Activated CD4-positive, alpha-beta T cell treated with anti-CD3 and anti-CD28 coated beads, Interleukin-2, Interleukin-6, amounts not matched to agents 100 ng/mL and 50 ng/mL, durations not matched to agents 16 hours and 8 hours (primary cell): ENCODE measurements at regions not wholly inside any gene's neighbourhood (a gene's known extent, or its start where the extent isn't known, plus 50 kb on each side); places are given as distances from the start of the nearest gene placed in this dataset.

ENCODE experiments used
- DNase-seq: peaks from one replicate; pipeline ENCODE4 v3.0.0-alpha.2; 2020

DNA sequence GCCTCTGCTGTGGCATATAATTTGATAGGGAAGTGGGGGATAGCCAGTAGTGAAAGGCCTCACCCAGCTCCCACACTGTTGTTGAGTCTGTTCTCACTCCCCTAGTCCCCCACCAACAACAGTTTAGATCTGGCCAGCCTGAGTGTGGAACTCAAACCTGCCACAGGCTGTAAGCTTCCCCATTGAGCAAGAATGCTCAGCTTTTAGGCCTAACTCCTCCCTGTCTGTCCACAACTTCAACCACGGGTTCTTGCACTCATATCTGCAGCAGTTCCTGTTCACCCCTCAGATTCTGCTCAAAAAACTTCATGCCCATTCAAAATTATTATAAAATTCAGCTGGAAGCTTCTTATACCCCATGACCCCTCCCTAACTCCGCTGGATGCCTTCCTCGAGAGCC is 975.1 kb downstream of the NSUN3 start:
- no peak for DNase-seq

DNA sequence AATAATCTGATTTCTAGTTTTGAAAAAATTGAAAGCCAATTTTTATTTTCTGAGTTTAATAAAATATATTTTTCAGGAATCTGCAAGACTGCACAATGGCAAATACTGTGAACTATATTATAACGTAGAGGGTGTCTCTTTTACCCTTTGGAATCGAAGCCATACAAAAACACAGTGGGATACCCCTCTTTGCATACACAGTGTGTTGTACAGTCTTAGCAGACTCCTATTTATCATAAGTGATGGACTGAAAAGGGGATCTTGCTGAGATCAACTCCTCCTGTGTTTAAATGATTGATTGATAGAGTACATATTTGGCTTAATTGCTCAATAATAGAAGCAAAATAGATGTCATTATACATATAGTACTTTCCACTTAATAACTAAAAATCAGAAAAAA is 981.2 kb downstream of the NSUN3 start:
- no peak for DNase-seq

DNA sequence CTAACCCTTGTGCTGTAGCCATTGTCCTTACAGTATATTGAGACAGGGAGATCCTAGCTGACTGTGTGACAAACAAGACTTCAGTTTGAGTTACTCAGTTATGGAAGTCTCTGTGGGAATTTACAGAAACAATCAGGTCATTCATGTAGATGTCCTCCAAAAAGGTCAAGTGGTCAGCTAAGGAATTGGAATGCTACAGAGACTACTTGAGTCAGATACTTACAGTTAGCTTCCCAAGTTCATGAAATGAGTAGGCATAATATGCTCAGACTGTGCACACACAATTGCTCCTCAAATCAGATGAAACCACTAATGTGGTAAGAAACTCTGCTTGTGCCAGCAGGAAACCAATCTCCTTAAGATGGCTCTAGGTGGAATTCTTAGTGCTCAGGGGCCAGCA is 985.7 kb downstream of the NSUN3 start:
- DNase-seq = no peak

DNA sequence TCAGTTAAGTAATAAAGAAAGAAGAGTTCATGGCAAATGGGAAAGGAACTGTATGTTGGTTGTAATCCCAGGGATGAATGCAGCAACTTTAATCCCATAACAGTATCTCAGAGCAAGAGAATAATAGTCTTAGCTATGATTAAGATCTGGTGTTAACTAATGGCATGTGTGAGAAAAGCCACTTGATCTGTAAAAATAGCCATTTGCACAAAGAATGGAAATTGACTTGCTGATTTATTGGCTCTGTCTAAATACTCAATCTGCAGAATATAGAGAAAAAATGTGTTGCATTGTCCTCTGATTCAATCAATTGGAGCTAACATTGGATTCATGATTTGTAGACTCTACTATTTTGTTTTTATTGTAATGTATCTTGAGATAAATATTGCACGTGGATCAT is 987.0 kb downstream of the NSUN3 start:
- no peak for DNase-seq

DNA sequence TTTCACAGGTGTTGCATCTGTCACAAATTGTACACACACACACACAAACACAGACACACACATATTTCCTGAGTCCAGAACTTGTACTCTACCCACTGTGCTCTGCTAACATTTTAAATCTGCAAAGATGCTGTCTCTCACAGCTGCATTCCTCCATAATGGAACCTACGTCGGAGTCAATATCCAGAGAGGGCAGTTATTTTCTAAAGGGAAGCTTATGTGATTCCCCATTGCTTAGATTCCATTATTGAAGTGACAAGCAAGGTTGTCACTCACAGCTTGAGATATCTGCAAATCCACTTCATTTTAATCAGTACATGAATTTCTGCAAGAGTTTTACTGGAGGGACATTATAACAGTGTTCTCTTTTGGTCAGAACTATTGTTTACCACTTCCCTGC is 992.4 kb downstream of the NSUN3 start:
- DNase-seq = no peak

DNA sequence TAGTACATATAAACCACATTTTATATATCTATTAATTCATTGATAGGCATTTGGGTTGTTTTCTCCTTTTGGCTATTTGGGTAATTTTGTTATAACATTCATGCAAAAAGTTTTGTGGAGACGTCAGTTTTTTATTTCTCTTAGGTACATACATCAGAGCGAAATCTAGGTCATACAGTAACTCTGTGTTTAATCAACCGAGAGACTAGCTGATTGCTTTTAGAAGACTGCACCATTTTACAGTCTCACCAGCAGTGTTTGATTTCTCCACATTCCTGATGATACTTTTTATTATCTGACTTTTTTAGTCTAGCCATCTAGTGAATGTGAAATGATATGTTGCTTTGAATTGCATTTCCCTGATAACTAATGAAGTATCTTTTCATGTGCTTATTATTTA is 1019.3 kb downstream of the NSUN3 start:
- DNase-seq = no peak

DNA sequence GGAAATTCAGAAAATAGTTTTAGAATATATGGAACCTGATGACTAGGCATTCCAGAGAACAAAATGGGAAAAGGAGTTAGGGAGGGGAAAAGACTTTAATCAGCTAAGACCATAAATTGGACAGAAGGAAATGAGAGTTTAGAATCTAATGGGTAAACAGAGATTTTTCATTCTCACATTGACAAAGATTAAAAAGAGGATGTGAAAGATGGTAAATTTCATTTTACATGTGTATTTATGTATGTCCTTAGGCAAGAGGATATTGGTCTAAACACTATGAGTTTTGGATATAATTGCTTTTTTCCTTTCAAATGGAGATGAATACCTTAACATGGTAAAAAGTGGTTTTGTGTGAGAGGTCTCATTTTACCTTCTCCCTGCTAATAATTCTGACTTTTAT is 1021.9 kb downstream of the NSUN3 start:
- DNase-seq = no peak

DNA sequence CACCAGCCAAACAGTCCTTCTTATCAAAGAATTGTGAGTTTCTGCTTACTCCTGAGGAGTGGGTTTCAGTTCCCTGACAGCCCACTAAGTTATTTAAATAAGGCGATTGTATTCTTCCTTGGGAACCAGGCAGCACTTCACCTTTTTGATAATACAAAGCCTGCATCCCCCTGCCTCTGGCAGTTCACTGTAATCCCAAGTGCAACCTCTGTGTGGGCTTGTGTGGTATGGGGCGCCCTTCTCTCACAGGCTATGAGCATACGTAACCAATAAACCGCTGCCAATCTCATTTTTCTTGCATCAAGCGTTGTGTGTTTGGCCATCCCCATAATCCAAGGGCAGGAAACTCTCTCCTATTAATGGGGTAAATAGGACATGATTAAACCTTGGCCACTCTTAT is 1025.6 kb downstream of the NSUN3 start:
- DNase-seq = no peak

DNA sequence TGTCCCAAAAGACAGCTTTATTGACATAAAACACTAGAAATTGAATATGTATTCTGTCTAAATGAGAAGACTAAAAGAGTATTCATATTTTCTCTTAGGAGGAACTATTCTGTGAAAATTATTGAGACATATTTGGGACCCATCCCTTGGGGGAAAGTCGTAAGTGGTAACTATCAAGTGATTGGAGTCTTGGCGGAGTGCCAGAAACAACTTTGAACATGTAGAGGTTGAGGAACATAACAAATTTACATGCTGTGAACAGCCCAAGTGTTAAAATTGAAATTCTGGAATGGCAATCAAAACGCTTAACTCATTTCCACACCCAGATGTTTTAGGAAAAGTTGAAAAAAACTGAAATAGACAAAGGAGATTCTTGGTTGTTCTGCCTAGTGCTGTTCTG is 1034.6 kb downstream of the NSUN3 start:
- DNase-seq = no peak

DNA sequence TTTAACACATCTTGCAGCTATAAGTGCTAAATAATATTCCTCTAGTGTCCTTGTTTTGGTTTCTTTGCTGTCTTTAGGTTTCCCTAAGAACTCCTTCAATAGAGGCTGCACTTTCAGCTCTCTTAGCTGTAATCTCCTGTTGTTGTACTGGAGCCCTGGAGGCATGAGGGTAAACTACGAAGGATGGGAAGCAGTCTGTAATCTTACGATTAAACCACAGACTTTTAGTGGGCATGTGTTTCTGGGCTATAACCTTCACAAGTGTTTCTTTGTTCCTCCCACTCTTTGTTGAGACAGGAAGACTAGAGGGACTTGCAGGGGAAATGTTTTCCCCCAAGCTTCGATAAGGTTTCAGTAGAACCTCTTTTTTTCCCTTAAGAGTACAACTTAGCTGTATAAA is 1058.1 kb downstream of the NSUN3 start:
- no peak for DNase-seq

DNA sequence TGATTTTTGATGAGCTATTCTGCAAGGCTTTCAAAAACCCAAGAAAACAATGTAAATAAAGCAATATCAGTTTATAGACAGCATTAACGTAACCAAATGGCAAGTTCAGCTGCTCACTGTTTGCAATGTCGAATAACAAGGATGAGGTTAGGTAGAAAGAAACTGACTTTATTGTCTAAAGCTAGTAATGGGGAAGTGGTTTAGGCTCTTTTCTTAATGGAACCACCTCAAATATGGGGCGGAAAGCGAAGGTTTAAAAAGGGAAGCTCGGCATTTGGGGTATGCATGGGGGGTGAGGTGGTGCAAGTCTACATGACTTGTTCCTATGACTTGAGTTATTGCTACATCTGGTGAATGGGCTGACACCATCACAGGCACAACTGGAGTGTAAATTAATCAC is 1060.2 kb downstream of the NSUN3 start:
- no peak for DNase-seq

DNA sequence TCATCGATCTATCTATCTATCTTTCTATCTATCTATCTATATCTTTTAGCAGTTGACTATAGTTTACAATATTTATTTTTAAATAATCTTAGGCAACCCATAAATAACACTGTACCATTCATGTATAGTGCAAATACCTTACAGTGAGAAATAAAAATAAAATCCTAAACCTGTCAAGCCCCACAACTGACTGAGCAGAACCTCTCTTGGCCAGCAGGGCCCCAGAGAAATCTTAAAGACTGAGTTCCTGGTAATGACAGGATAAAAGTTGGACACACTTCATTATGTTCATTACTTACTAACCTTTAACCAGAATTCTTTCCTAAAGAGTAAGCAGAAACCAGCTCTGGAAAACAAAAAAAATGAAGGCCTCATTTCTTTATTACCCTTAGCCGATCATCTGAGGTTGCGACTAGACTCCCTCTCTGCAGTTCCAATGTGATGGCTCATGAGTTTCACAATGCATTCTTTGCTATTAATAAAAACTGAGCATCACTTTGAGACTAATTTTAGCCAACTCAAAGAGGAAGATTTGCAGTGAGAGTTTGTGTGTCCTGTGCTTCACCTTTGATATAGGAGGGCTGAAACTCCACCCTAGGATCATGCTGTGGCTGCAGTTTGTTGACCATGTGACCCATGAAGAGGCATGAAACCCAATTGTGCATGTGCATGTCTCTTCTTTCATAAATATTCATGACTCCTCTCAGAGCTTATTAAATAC is 1072.0 kb downstream of the NSUN3 start:
- DNase-seq = no peak

DNA sequence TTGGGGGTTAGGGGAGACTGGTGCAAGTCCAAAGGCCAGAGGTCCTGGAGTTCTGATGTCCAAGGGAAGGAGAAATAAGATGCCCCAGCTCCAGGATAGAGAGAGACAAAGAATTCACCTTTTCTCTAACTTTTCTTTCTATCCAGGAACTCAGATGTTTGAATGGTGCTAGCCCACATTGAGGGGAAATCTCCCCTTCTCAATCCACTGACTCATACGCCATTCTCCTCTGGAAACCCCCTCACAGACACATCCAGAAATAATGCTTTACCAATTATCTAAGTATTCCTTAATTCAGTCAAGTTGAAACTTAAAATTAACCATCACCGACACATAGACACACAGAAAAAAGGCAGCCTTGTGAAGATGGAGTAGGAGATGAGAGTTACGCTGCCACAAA is 1085.2 kb downstream of the NSUN3 start:
- no peak for DNase-seq

DNA sequence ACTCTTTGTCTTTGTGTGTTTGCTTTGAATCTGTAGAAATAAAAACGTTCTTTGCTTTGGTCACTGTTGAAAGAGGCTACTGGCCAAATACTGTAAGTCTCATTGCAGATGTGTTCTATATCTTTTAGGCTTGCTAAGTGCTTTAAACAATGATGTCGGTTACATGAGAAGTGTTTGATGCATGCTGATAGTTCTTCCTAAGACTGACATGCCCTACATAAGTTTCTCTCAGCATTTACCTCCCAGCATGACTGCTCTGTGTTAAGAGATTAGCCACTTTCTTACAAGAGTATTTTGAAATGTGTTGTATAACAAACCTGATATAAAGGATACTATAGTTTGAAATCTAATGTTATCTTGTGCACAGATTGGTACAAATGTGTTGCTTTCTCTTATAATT is 1088.7 kb downstream of the NSUN3 start:
- no peak for DNase-seq

DNA sequence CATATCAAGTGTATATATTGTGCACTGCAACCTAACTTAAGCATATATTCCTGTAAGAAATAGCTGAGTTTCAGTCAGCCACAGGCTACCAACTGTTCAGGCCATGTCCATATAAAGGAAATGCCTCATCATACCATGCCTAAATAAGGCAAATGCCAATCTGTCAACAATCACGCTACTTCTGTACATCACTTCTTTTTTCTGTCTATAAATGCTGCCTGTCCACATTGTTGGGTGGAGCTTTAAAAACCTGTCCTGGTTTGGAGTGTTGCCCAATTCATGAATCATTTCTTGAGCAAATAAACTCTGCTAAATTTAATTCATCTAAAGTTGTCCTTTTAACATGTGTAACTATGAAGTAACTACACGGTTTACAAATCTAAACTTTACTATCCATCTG is 1091.9 kb downstream of the NSUN3 start:
- DNase-seq = no peak

DNA sequence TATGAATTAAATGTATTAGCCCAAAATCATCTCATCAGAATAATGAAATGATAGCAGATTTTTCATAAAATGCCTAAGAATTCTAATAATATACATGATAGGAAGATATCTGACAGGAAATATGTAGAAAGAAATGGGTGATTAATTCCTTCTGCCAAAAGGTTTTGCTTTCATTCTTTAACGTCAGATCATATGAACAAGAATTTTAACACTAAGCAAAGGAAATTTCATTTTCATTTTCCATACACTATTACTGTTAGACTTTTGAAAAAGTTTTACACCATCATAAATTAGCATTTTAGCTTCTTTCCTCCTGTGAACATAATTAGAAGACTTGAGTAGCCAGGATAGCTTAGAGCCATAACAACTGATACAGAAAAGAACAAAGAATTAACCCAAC is 1099.9 kb downstream of the NSUN3 start:
- no peak for DNase-seq

DNA sequence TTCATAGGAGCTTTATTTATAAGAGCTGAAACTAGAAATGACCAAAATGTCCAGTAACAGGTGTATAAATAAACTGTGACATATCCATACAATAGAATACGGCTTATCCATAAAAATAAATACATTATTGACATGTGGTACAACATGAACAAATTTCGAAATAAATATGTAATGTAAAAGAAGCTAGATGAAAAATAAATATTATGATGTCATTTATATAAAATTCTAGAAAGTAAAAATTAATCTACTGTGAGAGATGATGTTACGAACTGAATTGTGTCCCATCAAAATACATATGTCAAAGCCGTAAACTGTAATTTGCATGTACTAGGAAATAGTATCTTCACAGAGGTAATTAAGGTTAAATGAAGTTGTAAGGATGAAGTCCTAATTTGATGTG is 1104.9 kb downstream of the NSUN3 start:
- no peak for DNase-seq

DNA sequence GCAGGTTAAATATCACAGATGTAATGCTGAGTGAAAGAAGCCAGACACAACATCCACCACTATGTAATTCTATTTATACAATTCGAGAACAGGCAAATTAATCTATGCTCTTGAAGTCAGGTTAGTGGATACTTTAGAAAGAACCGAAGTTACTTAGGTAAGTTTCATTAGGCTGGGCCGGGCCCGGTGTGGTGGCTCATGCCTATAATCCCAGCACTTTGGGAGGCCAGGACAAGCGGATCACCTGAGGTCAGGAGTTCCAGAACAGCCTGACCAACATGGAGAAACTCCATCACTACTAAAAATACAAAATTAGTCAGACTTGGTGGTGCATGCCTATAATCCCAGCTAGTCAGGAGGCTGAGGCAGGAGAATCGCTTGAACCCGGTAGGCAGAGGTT is 1105.7 kb downstream of the NSUN3 start:
- no peak for DNase-seq

DNA sequence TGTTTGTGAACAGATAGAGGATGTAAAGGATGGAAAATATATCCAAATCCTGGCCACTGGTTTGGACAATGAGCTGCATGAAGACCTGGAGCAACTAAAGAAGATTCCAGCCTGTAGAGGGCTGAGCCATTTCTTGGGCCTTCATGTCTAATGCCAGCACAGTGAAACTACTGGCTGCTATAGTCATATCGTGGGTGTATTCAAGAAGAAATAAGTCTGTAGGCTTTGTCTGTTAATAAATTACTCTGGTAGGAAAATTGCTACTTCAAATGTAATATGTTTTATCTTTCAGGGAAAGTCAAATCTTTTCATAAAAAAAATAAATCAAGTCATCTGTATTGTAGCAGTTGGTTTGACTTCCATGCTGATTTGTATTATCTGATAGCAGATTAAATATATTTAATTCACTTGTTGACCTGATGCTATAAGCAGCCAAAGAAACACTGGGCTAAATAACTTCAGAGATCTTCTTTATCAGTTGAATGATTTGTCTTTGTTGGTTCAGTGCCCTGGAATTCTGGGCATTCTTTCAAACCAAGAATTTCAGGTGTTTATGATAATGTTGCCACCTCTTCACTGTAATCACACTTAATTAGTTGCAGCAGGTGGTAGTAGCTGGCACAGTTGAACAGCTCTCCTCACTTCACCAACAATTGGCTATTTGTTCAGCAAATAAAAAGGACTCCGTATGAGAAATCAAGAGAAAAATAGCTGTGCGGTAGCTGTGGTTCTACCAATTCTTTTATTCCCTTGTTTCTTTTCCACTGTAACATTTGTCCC is 1109.5 kb downstream of the NSUN3 start:
- no peak for DNase-seq

DNA sequence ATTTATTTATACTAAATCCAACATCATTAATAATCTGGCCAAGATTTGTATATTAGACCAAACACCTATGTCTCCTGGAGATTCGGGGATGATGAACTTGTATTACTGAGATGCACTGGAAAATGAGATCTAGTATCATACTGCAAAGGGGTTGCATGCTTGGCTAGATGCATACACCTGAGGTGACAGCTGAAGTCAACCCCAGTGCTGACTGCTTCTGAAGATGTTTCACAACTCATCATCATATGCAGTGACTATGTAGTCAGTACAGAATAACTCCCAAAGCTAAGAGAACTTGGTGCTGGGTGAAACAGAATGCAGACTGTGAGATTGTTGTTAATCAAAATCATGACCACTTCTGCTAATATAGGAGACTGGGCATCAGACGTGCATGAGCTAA is 1114.2 kb downstream of the NSUN3 start:
- DNase-seq = no peak

DNA sequence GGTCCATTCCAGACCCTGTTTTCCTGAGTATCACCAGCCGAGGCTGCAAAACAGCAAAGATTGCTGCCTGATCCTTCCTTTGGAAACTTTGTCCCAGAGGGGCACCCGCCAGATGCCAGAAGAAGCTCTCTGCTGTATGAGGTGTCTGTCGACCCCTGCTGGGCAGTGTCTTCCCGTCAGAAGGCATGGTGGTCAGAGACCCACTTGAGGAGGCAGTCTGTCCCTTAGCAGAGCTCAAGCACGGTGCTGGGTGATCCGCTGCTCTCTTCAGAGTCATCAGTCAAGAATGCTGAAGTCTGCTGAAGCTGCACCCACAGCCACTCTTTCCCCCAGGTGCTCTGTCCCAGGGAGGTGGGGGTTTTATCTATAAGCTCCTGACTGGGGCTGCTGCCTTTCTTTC is 1121.2 kb downstream of the NSUN3 start:
- DNase-seq = no peak

DNA sequence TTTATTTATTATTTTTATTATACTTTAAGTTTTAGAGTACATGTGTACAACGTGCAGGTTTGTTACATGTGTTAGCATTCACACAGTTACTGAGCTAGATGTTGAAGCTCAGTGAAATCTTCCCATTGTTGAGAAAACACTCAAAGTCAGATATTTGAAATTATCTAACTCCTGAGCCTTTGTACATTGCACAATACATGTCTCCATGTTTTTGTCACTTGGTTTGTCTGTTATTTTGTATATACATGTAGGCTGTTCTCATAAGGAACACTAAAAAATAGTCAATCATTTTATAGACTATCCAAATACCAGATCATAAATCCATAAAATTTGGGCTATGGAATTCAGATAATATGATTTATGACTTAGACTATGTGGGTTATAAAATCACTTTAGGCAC is 1126.5 kb downstream of the NSUN3 start:
- DNase-seq = no peak

DNA sequence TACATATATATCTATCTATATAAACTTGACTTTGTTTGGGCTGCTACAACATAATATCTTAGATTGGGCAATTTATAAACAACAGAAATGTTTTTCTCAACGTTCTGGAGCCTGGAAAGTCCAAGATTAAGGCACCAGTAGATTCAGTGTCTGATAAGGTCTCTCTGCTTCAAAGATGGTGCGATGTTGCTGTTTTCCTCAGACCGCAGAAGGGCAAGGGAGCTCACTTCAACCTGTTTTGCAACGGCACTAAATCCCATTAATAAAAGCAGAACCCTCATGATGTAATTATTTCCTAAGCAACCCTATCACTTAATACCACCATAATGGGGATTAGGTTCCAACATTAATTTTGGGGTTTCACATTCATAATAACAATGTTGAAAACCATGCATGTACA is 1134.8 kb downstream of the NSUN3 start:
- no peak for DNase-seq

DNA sequence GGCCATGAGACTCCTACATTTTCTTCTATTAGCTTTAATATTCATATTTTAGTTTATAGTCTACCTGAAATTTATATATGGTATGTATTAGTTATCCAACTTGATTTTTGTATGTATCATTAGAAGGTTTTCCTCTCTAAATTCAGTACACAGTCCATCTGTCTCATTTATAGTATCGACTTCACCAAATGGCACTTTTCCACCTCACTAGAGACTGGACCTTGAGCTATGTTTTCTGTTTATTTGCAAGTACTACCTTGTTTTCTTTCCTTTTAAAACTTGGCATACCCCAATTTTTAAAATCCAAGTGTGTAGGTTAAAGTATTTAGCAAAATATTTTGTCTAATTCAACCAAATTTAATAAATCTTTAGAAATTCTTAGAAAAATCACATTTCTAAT is 1137.5 kb downstream of the NSUN3 start:
- no peak for DNase-seq

DNA sequence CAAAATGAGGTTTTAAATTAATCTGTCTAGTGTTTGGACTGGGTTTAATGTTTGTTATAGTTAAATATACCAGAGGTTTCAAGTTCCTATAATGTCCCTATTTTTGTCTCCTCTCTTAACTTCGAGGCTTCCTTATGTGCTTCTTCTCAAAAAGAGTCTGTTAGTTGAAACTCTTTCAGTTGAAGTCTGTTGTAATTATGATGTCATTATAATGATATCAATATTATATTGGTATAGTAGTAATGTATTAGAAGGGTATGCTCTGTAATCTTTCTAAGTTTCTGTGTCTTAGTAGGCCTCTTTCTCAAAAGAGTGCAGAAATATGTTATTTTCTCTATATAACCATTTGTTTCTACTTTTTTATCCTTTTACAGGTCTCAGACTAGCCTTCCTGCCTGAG is 1148.0 kb downstream of the NSUN3 start:
- DNase-seq = no peak
